SHP77 treated with DMSO at 0.1 percent for 48 hours (cell line): ENCODE measurements at regions not wholly inside any gene's neighbourhood (a gene's known extent, or its start where the extent isn't known, plus 50 kb on each side); places are given as distances from the start of the nearest gene placed in this dataset.

Experiments used
- DNase-seq: peaks from one replicate; lab custom pipeline; 2025; lab: John Stamatoyannopoulos, UW

DNA sequence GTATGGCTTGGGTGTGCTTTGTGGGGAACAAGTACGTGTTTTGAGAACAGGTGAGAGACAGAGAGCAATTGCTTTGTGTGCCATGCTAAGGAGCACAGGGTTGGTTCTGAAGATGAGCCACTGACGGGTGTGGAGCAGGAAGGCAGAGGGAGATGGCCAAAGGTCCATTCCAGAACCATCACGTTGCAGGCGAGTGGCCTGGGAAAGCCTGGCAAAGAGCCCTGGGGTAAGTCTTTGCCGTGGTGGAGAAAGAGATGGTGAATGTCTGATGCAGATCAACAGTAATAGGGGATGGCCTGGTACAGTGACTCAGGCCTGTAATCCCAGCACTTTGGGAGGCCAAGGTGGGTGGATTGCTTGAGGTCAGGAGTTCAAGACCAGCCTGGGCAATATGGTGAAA, 93.5 kb upstream of the ZNF521 start:
- DNase-seq = no peak

DNA sequence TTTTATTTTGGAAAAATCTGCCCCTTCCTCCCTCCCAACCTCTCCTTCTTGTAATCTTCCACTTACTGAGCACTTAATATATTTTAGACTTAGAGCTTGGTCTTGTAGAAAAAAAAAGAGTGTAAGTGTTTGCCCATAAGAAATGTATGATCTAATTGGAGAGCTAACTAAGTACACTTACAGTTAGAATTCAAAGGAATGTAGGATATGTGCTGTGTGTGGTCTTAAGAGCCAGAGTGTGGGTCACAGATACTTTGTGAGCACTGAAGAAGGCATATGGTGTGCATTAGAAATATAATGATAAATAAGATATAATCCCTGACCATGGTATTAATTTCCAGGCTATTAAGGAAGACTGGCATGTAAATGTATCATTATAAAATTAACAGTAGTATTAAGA, 91.8 kb upstream of the ZNF521 start:
- DNase-seq = no peak

DNA sequence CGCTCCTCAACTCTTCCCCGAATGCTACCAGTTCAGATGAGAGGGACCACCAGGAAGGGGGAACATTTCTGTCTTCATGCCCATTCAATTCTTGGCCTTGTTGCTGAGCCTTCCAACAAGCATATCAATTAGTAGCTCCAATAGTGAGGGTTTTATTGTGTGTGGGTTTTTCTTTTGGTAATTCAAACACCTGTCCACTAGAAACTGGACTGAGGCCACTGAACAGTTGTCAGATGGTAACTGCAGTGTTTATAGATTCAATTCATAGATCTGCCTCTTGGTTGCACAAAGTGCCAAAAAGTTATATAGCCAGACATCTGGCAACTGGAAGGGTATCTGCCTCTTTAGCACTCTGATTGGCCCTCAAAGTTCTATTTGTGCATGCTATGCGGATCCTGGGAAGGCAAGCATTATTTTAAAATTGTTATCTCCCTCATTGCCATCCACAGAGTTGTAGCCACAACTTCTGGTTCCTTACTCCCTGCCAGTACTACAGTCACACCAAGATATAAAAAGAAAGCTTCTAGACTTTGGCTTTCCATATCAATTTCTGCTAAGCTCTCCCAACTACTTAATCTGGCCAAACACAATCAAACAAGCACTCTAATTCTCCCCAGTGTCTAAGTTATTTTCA, 83.3 kb upstream of the ZNF521 start:
- DNase-seq = no peak

DNA sequence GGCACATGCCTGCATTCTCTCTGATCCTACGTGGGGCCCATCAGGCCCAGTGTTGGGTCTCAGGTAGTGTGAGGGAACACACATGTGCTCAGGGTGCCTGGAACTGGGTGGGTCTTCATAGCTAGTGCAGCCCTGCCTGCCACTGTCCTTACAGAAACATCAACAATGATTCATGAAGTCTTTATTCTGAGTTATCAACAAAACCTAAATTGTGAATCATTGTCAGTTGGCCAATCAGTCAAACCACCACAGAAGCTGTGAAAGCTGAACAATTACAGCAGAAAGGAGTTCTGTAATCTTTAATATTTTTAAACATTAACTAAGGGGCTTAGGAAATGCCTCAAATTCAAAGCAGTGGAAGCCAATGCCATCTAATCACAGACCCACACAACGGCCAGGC, 82.8 kb upstream of the ZNF521 start:
- DNase-seq = no peak

DNA sequence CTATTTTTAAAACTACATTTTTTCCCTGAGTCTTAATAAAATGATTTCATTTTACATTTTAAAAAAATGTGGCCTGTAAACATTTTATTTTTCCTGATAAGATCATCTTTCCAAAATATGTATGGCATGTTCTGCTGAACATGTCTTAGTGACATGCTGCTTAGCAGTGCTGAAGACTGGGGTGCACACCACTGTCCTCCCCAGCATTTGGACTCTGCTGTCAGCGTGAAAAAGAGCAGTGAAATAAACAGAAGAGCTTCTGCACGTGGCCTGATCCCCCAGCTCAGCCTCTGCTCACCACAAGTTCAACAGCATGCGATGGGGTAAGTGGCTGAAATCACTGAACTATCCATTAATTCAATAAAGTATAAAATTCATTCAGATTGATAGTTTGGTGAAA, 81.6 kb upstream of the ZNF521 start:
- DNase-seq = no peak

DNA sequence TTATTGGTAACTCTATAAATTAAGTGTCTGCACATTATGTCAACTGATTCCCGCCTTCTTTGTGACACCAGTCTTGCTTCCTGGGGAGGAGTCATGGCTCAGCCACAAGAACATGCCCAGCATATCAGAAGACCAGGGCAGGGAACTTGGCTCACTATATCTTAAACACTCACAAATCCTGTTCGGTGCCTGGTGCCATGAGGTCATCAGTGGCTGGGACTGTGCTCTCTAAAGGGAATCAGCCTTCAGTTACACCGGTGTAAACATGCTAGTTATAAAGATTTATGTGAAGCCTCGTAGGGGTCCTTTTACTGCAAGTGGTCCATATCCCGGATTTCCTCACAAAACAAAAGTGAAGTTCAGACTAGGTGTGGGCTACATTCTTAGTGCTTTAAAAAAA, 73.1 kb upstream of the ZNF521 start:
- DNase-seq = no peak

DNA sequence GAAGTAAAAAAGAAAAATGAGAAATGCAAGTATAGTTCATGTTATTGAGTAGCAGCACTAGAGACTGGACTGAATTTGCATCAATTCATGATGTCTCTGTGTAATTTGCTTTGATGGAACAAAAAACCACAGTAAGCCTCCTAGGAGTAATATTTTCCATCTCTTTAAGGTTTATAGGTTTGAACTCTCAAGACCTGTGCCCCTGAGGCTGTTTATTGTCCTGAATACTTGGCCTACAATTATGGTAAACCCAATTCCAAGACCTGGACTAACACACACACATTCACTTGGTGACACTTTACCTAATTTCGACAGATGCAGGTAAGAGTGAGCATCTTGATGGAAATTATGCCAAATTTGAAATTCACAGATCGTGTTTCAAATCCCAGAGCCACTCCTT, 71.8 kb upstream of the ZNF521 start:
- DNase-seq = no peak

DNA sequence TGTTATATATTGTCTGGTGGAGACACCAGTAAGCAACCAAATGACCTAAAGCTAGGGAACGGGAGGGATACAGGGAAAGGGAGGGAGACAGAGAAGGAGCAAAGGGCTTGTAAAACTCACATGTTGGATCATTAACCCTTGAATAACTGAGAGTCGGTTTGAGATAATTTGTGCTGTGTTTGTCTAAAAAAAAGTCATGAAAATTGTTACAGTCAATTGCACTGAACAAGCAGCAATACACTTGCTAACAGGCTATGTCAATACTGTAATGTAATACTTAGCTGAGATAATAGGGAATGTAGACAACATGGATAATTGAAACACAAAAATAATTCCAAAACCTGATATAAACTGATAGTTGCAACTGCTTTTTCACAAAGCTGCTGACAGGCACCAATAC, 71.3 kb upstream of the ZNF521 start:
- DNase-seq = no peak

DNA sequence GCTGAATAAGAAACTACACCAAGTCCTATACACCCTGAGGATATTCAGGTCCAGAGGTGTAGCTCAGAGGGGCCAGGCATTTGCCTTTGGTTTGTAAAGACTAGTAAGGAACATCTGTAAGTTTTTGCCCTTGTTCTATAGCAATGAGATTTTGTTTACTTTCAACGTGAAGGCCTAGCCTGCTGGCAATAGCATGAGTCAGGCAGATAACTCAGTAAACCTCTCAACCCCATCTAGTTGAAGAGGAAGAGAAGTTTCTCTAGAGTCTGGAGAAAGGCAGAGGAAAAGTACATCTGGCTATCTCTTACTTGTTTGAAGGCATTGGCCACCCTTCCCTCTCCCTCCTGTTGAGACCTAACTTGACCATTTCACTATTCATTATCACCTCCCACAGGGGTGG, 70.3 kb upstream of the ZNF521 start:
- no peak for DNase-seq

DNA sequence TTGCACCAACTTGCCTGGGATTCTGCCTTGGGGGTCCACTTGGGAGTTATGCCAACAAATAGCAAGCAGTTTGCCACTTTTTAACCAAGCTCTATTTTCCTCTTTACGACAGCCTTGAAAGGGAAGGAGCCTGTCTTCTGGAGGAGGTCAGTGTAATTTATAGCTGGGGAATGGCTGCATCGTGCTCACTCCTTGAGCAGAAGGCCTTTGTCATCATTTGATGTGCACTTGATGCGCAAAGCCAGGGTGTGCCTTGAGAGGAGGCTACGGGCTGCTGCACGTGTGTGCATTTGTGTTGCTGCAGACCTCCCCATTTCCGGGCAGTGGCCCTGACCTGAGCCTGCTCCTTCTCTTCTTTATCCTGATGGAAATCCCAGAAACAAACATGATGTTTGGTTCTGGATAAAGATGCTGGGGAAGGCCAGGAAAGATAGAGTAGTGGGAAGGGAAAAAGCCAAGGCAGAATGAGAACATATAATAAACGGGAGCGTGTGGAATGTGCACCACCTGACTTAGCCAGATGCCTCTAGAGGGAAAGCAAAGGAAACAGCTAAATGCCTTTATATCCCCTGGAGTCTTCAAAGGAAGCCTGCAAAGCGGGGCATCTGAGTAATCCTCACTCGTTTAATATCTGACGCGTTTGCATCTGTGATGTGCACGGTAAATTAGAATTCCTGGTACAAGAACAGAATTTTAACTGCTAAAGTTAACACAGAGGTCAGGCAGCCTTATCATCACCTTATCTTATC, 68.3 kb upstream of the ZNF521 start:
- DNase-seq = no peak

DNA sequence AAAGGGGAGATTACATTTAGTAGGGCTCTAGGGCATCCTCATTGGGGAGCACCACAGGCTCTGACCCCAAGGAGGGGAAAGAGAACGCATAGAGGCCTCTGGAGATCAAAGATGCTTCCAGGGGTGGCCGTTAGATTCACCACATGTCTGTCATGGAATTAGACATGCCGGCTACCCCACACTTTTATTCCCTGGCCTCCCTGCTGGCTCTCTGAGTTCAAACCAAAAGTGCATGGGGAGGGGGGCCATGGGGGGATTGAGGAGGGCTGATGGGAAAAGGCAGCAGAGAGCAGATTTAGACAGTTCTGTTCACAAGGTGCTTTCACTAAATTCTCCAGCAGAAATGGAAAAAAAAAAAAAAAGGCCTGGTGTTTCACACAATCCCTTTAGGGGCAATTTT, 64.4 kb upstream of the ZNF521 start:
- DNase-seq = no peak

DNA sequence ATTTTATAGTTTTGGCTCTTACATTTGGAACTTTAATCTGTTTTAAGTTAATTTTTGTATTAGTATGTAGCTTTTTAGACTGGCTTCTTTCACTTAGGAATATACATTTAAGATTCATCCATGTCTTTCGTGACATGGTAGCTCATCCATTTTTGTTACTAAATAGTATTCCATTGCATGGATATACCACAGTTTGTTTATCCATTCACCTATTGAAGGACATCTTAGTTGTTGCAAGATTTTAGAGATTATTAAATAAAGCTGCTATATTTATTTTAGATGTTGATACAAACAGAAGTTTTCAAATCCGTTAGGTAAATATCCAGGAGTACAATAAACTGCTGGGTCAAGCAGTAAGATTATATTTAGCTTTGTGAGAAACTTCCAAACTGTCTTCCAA, 58.0 kb upstream of the ZNF521 start:
- DNase-seq = no peak

DNA sequence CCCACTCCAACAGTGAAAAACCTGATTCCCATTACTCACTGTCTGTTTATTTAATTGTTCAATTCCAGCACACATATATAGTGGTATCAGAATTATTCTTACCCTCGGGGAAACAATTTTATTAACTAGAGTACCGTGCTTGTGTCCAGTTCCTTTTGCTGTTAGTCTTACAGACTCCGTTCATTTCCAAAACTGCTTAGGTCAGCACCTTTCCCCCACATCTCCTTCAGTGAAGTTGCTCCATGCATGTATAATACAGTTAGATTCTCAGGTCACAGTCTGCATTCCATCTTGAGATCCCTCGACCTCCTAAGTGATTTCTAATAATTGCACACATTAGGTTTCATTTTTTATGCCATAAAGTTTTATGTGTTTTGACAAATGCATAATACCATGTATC, 56.3 kb upstream of the ZNF521 start:
- DNase-seq = no peak
